Neural cell (in vitro differentiated cells): ENCODE measurements at regions not wholly inside any gene's neighbourhood (a gene's known extent, or its start where the extent isn't known, plus 50 kb on each side); places are given as distances from the start of the nearest gene placed in this dataset.

Experiments used
- CTCF ChIP-seq: fragments of 450-650 bp; IDR thresholded peaks from 2 replicates; pipeline ENCODE4 v1.5.1; 2014; ENCODE audit warnings: antibody characterized with exemption, mild to moderate bottlenecking, moderate library complexity; ENCODE audit not compliant: poor library complexity, severe bottlenecking
- EP300 ChIP-seq: fragments of 450-650 bp; conservative IDR thresholded peaks from 2 replicates; pipeline ENCODE4 v1.6.1; 2014; ENCODE audit warnings: antibody characterized with exemption, mild to moderate bottlenecking, moderate library complexity; ENCODE audit not compliant: poor library complexity, severe bottlenecking
- EZH2 ChIP-seq: fragments of 200-600, 300-800 bp; shearing (Covaris generic), sonication (generic); IDR thresholded peaks from 2 replicates; pipeline ENCODE4 v1.6.1; 2014; ENCODE audit warnings: antibody characterized with exemption, low read length, borderline replicate concordance, mild to moderate bottlenecking; ENCODE audit not compliant: insufficient read depth, poor library complexity, severe bottlenecking
- MXI1 ChIP-seq: fragments of 450-650 bp; conservative IDR thresholded peaks from 2 replicates; pipeline ENCODE4 v1.6.1; 2014; ENCODE audit warnings: antibody characterized with exemption, mild to moderate bottlenecking; ENCODE audit not compliant: poor library complexity, severe bottlenecking
- POLR2AphosphoS5 ChIP-seq: IDR thresholded peaks from 2 replicates; pipeline ENCODE4 v1.6.1; 2012
- RAD21 ChIP-seq: fragments of 450-650 bp; conservative IDR thresholded peaks from 2 replicates; pipeline ENCODE4 v1.6.1; 2014; ENCODE audit warnings: antibody characterized with exemption, mild to moderate bottlenecking, moderate library complexity
- TAF1 ChIP-seq: IDR thresholded peaks from 2 replicates; pipeline ENCODE4 v1.6.1; 2012; ENCODE audit warnings: low read depth
- TF ChIP-seq, protein P1 (sequence below): IDR thresholded peaks from 2 replicates; pipeline ENCODE4 v1.6.1; 2012; ENCODE audit warnings: borderline replicate concordance

- TF ChIP-seq EZH2 (no peak), TAF1 (no peak), CTCF (no peak), POLR2AphosphoS5 (no peak), EP300 (no peak), MXI1 (no peak), RAD21 (no peak)
- TF ChIP-seq, protein P1, sequence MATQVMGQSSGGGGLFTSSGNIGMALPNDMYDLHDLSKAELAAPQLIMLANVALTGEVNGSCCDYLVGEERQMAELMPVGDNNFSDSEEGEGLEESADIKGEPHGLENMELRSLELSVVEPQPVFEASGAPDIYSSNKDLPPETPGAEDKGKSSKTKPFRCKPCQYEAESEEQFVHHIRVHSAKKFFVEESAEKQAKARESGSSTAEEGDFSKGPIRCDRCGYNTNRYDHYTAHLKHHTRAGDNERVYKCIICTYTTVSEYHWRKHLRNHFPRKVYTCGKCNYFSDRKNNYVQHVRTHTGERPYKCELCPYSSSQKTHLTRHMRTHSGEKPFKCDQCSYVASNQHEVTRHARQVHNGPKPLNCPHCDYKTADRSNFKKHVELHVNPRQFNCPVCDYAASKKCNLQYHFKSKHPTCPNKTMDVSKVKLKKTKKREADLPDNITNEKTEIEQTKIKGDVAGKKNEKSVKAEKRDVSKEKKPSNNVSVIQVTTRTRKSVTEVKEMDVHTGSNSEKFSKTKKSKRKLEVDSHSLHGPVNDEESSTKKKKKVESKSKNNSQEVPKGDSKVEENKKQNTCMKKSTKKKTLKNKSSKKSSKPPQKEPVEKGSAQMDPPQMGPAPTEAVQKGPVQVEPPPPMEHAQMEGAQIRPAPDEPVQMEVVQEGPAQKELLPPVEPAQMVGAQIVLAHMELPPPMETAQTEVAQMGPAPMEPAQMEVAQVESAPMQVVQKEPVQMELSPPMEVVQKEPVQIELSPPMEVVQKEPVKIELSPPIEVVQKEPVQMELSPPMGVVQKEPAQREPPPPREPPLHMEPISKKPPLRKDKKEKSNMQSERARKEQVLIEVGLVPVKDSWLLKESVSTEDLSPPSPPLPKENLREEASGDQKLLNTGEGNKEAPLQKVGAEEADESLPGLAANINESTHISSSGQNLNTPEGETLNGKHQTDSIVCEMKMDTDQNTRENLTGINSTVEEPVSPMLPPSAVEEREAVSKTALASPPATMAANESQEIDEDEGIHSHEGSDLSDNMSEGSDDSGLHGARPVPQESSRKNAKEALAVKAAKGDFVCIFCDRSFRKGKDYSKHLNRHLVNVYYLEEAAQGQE: no peak
These were observed 159.8 kb upstream of the STEAP1 start for GRCh38 chr7:89994483-89994882.
